CD14-positive monocyte (primary cell): ENCODE measurements at regions not wholly inside any gene's neighbourhood (a gene's known extent, or its start where the extent isn't known, plus 50 kb on each side); places are given as distances from the start of the nearest gene placed in this dataset.

Experiments
- DNase-seq, 3 donors: peaks; one replicate each; pipeline ENCODE4 v3.0.0-alpha.2; 2011 to 2022
- H2AFZ ChIP-seq: 2 replicates; pipeline ENCODE4 v1.6.0; 2012; ENCODE audit warnings: mild to moderate bottlenecking, low read depth, low read length, inconsistent platforms; ENCODE audit not compliant: insufficient read depth, poor library complexity, severe bottlenecking
- H3K27ac ChIP-seq, 2 donors: 1 replicate in 1 of 2; 2 replicates in 1 of 2; pipeline ENCODE4 v1.5.1; 2012 to 2013; ENCODE audit warnings: low read length in 2 of 2, control low read depth in 1 of 2, inconsistent platforms in 1 of 2, low read depth in 1 of 2, mild to moderate bottlenecking in 1 of 2
- H3K27me3 ChIP-seq, 2 donors: one replicate each; pipeline versions ENCODE4 v1.6.0 to v1.6.1; 2011 to 2013; ENCODE audit warnings: low read length in 2 of 2; ENCODE audit not compliant: control insufficient read depth in 2 of 2, insufficient read depth in 2 of 2
- H3K36me3 ChIP-seq, 2 donors: replicated peaks in 1 of 2; 1 replicate in 1 of 2; 2 replicates in 1 of 2; pipeline versions ENCODE4 v1.5.1 to v1.6.1; 2012 to 2013; ENCODE audit warnings: low read length in 2 of 2, control low read depth in 1 of 2, inconsistent platforms in 1 of 2, mild to moderate bottlenecking in 1 of 2; ENCODE audit not compliant: insufficient read depth in 2 of 2, control insufficient read depth in 1 of 2
- H3K4me1 ChIP-seq, 2 donors: 1 replicate in 1 of 2; 2 replicates in 1 of 2; pipeline versions ENCODE4 v1.5.1 to v1.6.1; 2012 to 2013; ENCODE audit warnings: low read length in 2 of 2, control low read depth in 1 of 2, inconsistent platforms in 1 of 2, mild to moderate bottlenecking in 1 of 2, moderate library complexity in 1 of 2; ENCODE audit not compliant: insufficient read depth in 2 of 2, control insufficient read depth in 1 of 2
- H3K4me2 ChIP-seq: replicated peaks from 2 replicates; pipeline ENCODE3; 2012; ENCODE audit warnings: low read length, moderate library complexity, mild to moderate bottlenecking; ENCODE audit not compliant: poor library complexity, severe bottlenecking; ENCODE audit errors: extremely low read depth
- H3K4me3 ChIP-seq, 3 experiments: fragments of 200-600 bp in 1 of 3; sonication (generic) in 1 of 3; replicated peaks in 1 of 3; 1 replicate in 2 of 3; 2 replicates in 1 of 3; pipeline ENCODE4 v1.5.1; 2011 to 2013; ENCODE audit warnings: low read length in 3 of 3, mild to moderate bottlenecking in 3 of 3, control low read depth in 2 of 3, low read depth in 2 of 3, inconsistent platforms in 1 of 3, moderate library complexity in 1 of 3
- H3K79me2 ChIP-seq: 2 replicates; pipeline ENCODE4 v1.6.0; 2012; ENCODE audit warnings: mild to moderate bottlenecking, control low read depth, inconsistent platforms, low read length, moderate library complexity; ENCODE audit not compliant: insufficient read depth
- H3K9ac ChIP-seq: 2 replicates; pipeline ENCODE4 v1.6.0; 2017; ENCODE audit warnings: low read length, mild to moderate bottlenecking; ENCODE audit not compliant: insufficient read depth, poor library complexity, severe bottlenecking
- H3K9me3 ChIP-seq, 2 donors: replicated peaks in 1 of 2; 1 replicate in 1 of 2; 2 replicates in 1 of 2; pipeline versions ENCODE4 v1.5.1 to v1.6.1; 2012 to 2013; ENCODE audit warnings: low read length in 2 of 2, control low read depth in 1 of 2; ENCODE audit not compliant: control insufficient read depth in 1 of 2, insufficient read depth in 1 of 2
- H4K20me1 ChIP-seq: 2 replicates; pipeline ENCODE4 v1.6.0; 2012; ENCODE audit warnings: mild to moderate bottlenecking, low read length, control low read depth, moderate library complexity; ENCODE audit not compliant: insufficient read depth
- H3K27ac Mint-ChIP-seq, 7 donors: one replicate each; pipeline ENCODE4 v1.8.0; 2020; ENCODE audit warnings: mild to moderate bottlenecking in 7 of 7, mixed read lengths in 7 of 7, moderate library complexity in 6 of 7, inconsistent platforms in 2 of 7
- H3K27me3 Mint-ChIP-seq, 3 donors: one replicate each; pipeline ENCODE4 v1.8.0; 2021 to 2022; ENCODE audit warnings: low read depth in 3 of 3, mild to moderate bottlenecking in 3 of 3, mixed read lengths in 3 of 3, moderate library complexity in 3 of 3, inconsistent platforms in 1 of 3
- H3K36me3 Mint-ChIP-seq, 2 donors: one replicate each; pipeline ENCODE4 v1.8.0; 2020; ENCODE audit warnings: mixed read lengths in 2 of 2, inconsistent platforms in 1 of 2, mild to moderate bottlenecking in 1 of 2
- H3K4me1 Mint-ChIP-seq: one replicate; pipeline ENCODE4 v1.8.0; 2020; ENCODE audit warnings: mild to moderate bottlenecking, mixed read lengths
- H3K4me3 Mint-ChIP-seq, 2 donors: one replicate each; pipeline ENCODE4 v1.8.0; 2020; ENCODE audit warnings: mild to moderate bottlenecking in 2 of 2, mixed read lengths in 2 of 2, moderate library complexity in 1 of 2
- H3K9me3 Mint-ChIP-seq, 7 donors: one replicate each; pipeline ENCODE4 v1.8.0; 2020 to 2022; ENCODE audit warnings: mixed read lengths in 7 of 7, mild to moderate bottlenecking in 6 of 7, moderate library complexity in 6 of 7, inconsistent platforms in 2 of 7
- CTCF ChIP-seq: fragments of 200-600 bp; IDR thresholded peaks from one replicate; pipeline ENCODE4 v1.8.0; 2022; ENCODE audit warnings: antibody characterized with exemption, mild to moderate bottlenecking
- WGBS: methylation state at CpG from one replicate; pipeline ENCODE4 v1.1.5; 2013; ENCODE audit warnings: missing lambda C conversion rate; ENCODE audit not compliant: insufficient coverage; 5-methylcytosine and 5-hydroxymethylcytosine counted together
- intact Hi-C, 2 donors: fragments of 100-400 bp; cut with micrococcal nuclease; formaldehyde crosslinking; loops; one replicate each; pipeline versions ENCODE4 v1.15.0 to v1.15.1; 2023

- no peak overlapping the region for H3K27ac Mint-ChIP-seq
- no peaks in the 10 kb centered on the region for H3K27me3 Mint-ChIP-seq
These were observed 335.7 kb downstream of the DDX10 start for GRCh38 chr11:109000531-109000930.

GRCh38 chr11:109001585-109001984 is 336.7 kb downstream of the DDX10 start:
- intact Hi-C loops, result no loop called here
- no peaks in the 10 kb centered on the region for H3K36me3 ChIP-seq

More at GRCh38 chr11:109000531-109000930, 335.7 kb downstream of the DDX10 start:
- Histone ChIP-seq H3K4me3 (no peak overlapping the region), H3K27me3 (no peaks in the 10 kb centered on the region), H3K4me2 (no peak overlapping the region), H3K4me1 (peaks cover 1 to 3% of the 10 kb centered on the region in 2 donors), H2AFZ (no peak overlapping the region), H3K9me3 (no peaks in the 10 kb centered on the region), H4K20me1 (no peaks in the 10 kb centered on the region), H3K9ac (no peak overlapping the region), H3K27ac (no peak overlapping the region), H3K36me3 (no peaks in the 10 kb centered on the region), H3K79me2 (no peaks in the 10 kb centered on the region)
- WGBS, result 86% methylated on average over 1 of the region's 1 CpG
- Mint-ChIP-seq H3K4me1 (peaks cover 1% of the 10 kb centered on the region), H3K4me3 (no peak overlapping the region), H3K36me3 (peaks cover 0 to 2% of the 10 kb centered on the region in 2 donors), H3K9me3 (peaks cover 0 to 15% (median 9%) of the 10 kb centered on the region in 7 donors)
- intact Hi-C loops, result no loop called here
- DNase-seq, result no peak
- no peak for TF ChIP-seq CTCF

More at GRCh38 chr11:109001585-109001984, 336.7 kb downstream of the DDX10 start:
- H3K79me2 ChIP-seq, result no peaks in the 10 kb centered on the region
- no peak for TF ChIP-seq CTCF
- Mint-ChIP-seq H3K4me3 (no peak overlapping the region), H3K4me1 (peaks cover 2% of the 10 kb centered on the region), H3K27me3 (no peaks in the 10 kb centered on the region), H3K27ac (no peak overlapping the region), H3K36me3 (peaks cover 0 to 2% of the 10 kb centered on the region in 2 donors), H3K9me3 (peaks cover 0 to 13% (median 9%) of the 10 kb centered on the region in 7 donors)
- H3K4me1 ChIP-seq, result no peaks in the 10 kb centered on the region
- H3K27ac ChIP-seq, result no peak overlapping the region
- H3K4me2 ChIP-seq, result no peak overlapping the region
- no peak overlapping the region for H3K4me3 ChIP-seq
- H4K20me1 ChIP-seq, result no peaks in the 10 kb centered on the region
- no peaks in the 10 kb centered on the region for H3K9me3 ChIP-seq
- DNase-seq, result no peak
- H3K27me3 ChIP-seq, result no peaks in the 10 kb centered on the region
- H2AFZ ChIP-seq, result no peak overlapping the region
- H3K9ac ChIP-seq, result no peak overlapping the region
